A549 (cell line): ENCODE measurements at regions not wholly inside any gene's neighbourhood (a gene's known extent, or its start where the extent isn't known, plus 50 kb on each side); places are given as distances from the start of the nearest gene placed in this dataset.

Source experiments
- ATAC-seq, 2 experiments: fragments of 200-7000 bp in 1 of 2; fragments of >200 bp in 1 of 2; cut with Nextera tagmentation in 1 of 2; cut with Tn5 transposase in 1 of 2; 3 replicates each; pipeline versions ENCODE4 v1.8.0 to v1.9.1; 2018 to 2020; ENCODE audit warnings: mild to moderate bottlenecking in 1 of 2, moderate library complexity in 1 of 2
- CTCF ChIA-PET: fragments of 300-600 bp; sonication (Branson Sonifier 250); formaldehyde crosslinking; extraction: SDS; loops from one replicate; lab custom pipeline; 2021; ENCODE audit warnings: antibody characterized with exemption, inconsistent platforms; lab: Yijun Ruan, JAX
- POLR2A ChIA-PET: fragments of 350-600 bp; formaldehyde crosslinking; extraction: SDS; loops from one replicate; lab custom pipeline; 2021; ENCODE audit warnings: antibody characterized with exemption, inconsistent platforms; lab: Yijun Ruan, JAX
- DNase-seq, 2 experiments: peaks; one replicate each; pipeline versions ENCODE4 v3.0.0 to v3.0.0-alpha.2; 2011 to 2016; ENCODE audit warnings: low read depth in 1 of 2, low spot score in 1 of 2
- FAIRE-seq: peaks from 2 replicates; lab custom pipeline; 2011; peaks lifted over from hg19 to GRCh38; lab: Jason Lieb, UNC
- H3K27ac ChIP-seq, 2 experiments: fragments of >200 bp; sonication (Bioruptor Twin); formaldehyde crosslinking; 3 replicates each; pipeline ENCODE4 v1.5.1; 2016 to 2017
- H3K4me1 ChIP-seq: fragments of >200 bp; sonication (Bioruptor Twin); formaldehyde crosslinking; 3 replicates; pipeline ENCODE4 v1.6.1; 2016
- H3K4me2 ChIP-seq: fragments of >200 bp; sonication (Bioruptor Twin); formaldehyde crosslinking; 3 replicates; pipeline ENCODE4 v1.6.1; 2016
- H3K4me3 ChIP-seq: fragments of >200 bp; sonication (Bioruptor Twin); formaldehyde crosslinking; 3 replicates; pipeline ENCODE4 v1.5.1; 2016
- H3K9me3 ChIP-seq: fragments of >200 bp; sonication (Bioruptor Twin); formaldehyde crosslinking; 3 replicates; pipeline ENCODE4 v1.6.1; 2016
- CBX2 ChIP-seq: fragments of 200-600 bp; sonication (generic); IDR thresholded peaks from 2 replicates; pipeline ENCODE4 v1.6.1; 2016; ENCODE audit warnings: low read depth, mild to moderate bottlenecking, borderline replicate concordance
- CHD2 ChIP-seq: fragments of 150-350 bp; IDR thresholded peaks from 2 replicates; pipeline ENCODE4 v1.6.1; 2014; ENCODE audit warnings: low read length; ENCODE audit not compliant: partially characterized antibody
- FOSL2 ChIP-seq, 2 experiments: fragments of 450-650 bp in 1 of 2; fragments of >200 bp in 1 of 2; sonication (Bioruptor Twin) in 1 of 2; formaldehyde crosslinking; IDR thresholded peaks; 2 replicates each; pipeline versions ENCODE4 v1.5.0 to v1.6.1; 2016 to 2020; ENCODE audit warnings: mild to moderate bottlenecking in 1 of 2, moderate library complexity in 1 of 2
- FOXS1 ChIP-seq: fragments of 250-450 bp; sonication (Bioruptor Pico); IDR thresholded peaks from 2 replicates; pipeline ENCODE4 v1.5.0; 2020; ENCODE audit warnings: mild to moderate bottlenecking, moderate library complexity
- HDAC2 ChIP-seq: fragments of 200-600 bp; sonication (generic); IDR thresholded peaks from 2 replicates; pipeline ENCODE4 v1.6.1; 2016
- HEYL ChIP-seq: fragments of 250-450 bp; sonication (Bioruptor Pico); IDR thresholded peaks from 2 replicates; pipeline ENCODE4 v1.8.0; 2021; ENCODE audit warnings: mild to moderate bottlenecking, moderate library complexity
- HOXB5 ChIP-seq: fragments of 250-450 bp; sonication (Bioruptor Pico); IDR thresholded peaks from 2 replicates; pipeline ENCODE4 v1.5.0; 2020; ENCODE audit warnings: mild to moderate bottlenecking, moderate library complexity
- JUNB ChIP-seq: fragments of >200 bp; sonication (Bioruptor Twin); formaldehyde crosslinking; IDR thresholded peaks from 2 replicates; pipeline ENCODE4 v1.6.1; 2016
- KDM5A ChIP-seq: fragments of 200-600 bp; sonication (generic); IDR thresholded peaks from 2 replicates; pipeline ENCODE4 v1.6.1; 2016; ENCODE audit warnings: antibody characterized with exemption, mild to moderate bottlenecking
- MAFK ChIP-seq: fragments of 450-650 bp; IDR thresholded peaks from 2 replicates; pipeline ENCODE4 v1.6.1; 2014; ENCODE audit not compliant: partially characterized antibody
- MYC ChIP-seq: IDR thresholded peaks from 2 replicates; pipeline ENCODE4 v1.6.1; 2012; ENCODE audit warnings: mild to moderate bottlenecking, inconsistent platforms, low read length, improper control_type of control experiment, borderline replicate concordance
- RARB ChIP-seq: fragments of 250-450 bp; sonication (Bioruptor Pico); IDR thresholded peaks from 2 replicates; pipeline ENCODE4 v1.8.0; 2021; ENCODE audit warnings: mild to moderate bottlenecking, moderate library complexity
- SMC3 ChIP-seq: fragments of >200 bp; sonication (Bioruptor Twin); formaldehyde crosslinking; IDR thresholded peaks from 3 replicates; pipeline ENCODE4 v1.6.1; 2018; ENCODE audit warnings: inconsistent platforms
- ZC3H11A ChIP-seq: fragments of 450-650 bp; IDR thresholded peaks from 2 replicates; pipeline ENCODE4 v1.6.1; 2014; ENCODE audit warnings: antibody characterized with exemption, mild to moderate bottlenecking
- ZNF302 ChIP-seq: fragments of 250-450 bp; sonication (Bioruptor Pico); IDR thresholded peaks from 2 replicates; pipeline ENCODE4 v1.9.0; 2021; ENCODE audit warnings: inconsistent platforms, mild to moderate bottlenecking, moderate library complexity
- ZSCAN20 ChIP-seq: fragments of 250-450 bp; sonication (Bioruptor Pico); IDR thresholded peaks from 2 replicates; pipeline ENCODE4 v1.8.0; 2022; ENCODE audit warnings: mild to moderate bottlenecking, moderate library complexity
- WGBS: methylation state at CpG from one replicate; pipeline ENCODE4 v1.1.6; 2017; ENCODE audit errors: missing lambda C conversion rate; 5-methylcytosine and 5-hydroxymethylcytosine counted together
- TF ChIP-seq, protein P1 (sequence below): fragments of >200 bp; sonication (Bioruptor Twin); formaldehyde crosslinking; IDR thresholded peaks from 3 replicates; pipeline ENCODE4 v1.6.1; 2016
- TF ChIP-seq, protein P2 (sequence below): fragments of >200 bp; sonication (Bioruptor Twin); formaldehyde crosslinking; IDR thresholded peaks from 3 replicates; pipeline ENCODE4 v1.5.1; 2016
- TF ChIP-seq, protein P3 (sequence below): fragments of 250-450 bp; sonication (Bioruptor Pico); IDR thresholded peaks from 2 replicates; pipeline ENCODE4 v1.5.0; 2020; ENCODE audit warnings: low read depth, mild to moderate bottlenecking, moderate library complexity
- TF ChIP-seq, protein P4 (sequence below): fragments of >200 bp; sonication (Bioruptor Twin); formaldehyde crosslinking; IDR thresholded peaks from 2 replicates; pipeline ENCODE4 v1.6.1; 2016

DNA sequence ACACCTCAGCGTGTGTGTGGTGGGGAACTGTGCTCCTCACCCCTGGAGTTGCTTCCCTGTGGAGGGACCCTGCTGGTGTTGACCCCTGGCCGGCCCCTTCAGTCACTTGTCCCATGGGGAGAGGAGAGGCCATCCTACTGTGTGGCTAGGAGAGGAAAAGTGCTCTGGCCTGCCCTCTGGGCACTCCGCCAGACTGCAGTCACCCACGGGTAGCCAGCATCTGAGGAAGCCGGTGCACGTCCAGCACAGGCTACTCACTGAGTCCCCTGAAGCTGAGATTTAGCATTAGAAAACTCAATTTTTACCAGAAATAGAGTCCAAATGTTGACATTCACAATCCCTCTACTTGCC lies 211.5 kb upstream of the RAB6C start:
- DNase-seq (no peak), ATAC-seq (no peak), FAIRE-seq (no peak)
- Histone ChIP-seq H3K9me3 (no peaks in the 10 kb centered on the region), H3K4me1 (no peaks in the 10 kb centered on the region), H3K4me3 (no peak overlapping the region), H3K27ac (no peak overlapping the region), H3K4me2 (no peak overlapping the region)
- POLR2A ChIA-PET: no interaction called here
- CTCF ChIA-PET: interaction anchor here (1.5 kb wide), 1 partner anchor 82 kb away, joined by 3 read pairs; no protein-coding TSS in a partner anchor
- WGBS: 11% methylated on average over 6 of the region's 6 CpGs
- TF ChIP-seq JUNB (no peak), ZC3H11A (no peak), HDAC2 (no peak), MYC (no peak), FOXS1 (CRISPR knock-in tag) (no peak), HOXB5 (CRISPR knock-in tag) (no peak), ZSCAN20 (no peak)
- TF ChIP-seq, protein P1, sequence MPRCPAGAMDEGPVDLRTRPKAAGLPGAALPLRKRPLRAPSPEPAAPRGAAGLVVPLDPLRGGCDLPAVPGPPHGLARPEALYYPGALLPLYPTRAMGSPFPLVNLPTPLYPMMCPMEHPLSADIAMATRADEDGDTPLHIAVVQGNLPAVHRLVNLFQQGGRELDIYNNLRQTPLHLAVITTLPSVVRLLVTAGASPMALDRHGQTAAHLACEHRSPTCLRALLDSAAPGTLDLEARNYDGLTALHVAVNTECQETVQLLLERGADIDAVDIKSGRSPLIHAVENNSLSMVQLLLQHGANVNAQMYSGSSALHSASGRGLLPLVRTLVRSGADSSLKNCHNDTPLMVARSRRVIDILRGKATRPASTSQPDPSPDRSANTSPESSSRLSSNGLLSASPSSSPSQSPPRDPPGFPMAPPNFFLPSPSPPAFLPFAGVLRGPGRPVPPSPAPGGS: no peak
- TF ChIP-seq, protein P2, sequence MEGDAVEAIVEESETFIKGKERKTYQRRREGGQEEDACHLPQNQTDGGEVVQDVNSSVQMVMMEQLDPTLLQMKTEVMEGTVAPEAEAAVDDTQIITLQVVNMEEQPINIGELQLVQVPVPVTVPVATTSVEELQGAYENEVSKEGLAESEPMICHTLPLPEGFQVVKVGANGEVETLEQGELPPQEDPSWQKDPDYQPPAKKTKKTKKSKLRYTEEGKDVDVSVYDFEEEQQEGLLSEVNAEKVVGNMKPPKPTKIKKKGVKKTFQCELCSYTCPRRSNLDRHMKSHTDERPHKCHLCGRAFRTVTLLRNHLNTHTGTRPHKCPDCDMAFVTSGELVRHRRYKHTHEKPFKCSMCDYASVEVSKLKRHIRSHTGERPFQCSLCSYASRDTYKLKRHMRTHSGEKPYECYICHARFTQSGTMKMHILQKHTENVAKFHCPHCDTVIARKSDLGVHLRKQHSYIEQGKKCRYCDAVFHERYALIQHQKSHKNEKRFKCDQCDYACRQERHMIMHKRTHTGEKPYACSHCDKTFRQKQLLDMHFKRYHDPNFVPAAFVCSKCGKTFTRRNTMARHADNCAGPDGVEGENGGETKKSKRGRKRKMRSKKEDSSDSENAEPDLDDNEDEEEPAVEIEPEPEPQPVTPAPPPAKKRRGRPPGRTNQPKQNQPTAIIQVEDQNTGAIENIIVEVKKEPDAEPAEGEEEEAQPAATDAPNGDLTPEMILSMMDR: no peak

DNA sequence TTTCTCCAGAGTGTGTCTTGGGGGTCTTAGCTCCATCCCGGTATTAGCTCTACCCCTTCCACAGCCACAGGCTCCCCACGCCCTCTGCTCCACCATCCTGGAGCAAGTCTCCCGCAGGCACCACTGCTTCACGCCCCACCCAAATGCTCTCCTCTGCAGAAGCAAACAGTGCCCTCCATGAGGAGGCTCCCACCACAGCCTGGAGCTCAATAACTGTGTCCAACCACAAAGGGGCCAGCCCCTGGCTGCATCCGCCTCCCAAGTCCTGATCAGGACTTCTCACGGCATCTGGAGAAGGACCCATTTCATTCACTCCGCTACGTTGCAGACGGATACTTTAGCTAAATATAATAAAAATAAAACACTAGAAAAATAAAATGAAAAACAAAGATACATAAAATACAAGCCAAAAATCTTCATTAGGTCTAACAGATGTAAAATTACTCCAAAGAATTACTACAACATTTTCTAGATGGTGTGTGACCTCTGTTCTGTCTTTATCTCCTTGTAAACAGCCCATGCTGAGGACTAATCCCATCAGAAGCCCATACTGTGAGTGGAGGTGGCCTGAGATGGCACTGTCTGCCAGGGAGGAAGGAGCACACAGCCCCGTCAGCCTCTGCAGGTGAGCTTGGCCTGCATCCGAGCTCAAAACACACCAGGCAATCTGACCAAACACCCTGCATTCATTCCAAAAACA lies 210.8 kb upstream of the RAB6C start:
- DNase-seq: no peak

More for the DNA sequence above, 210.8 kb upstream of the RAB6C start:
- Histone ChIP-seq H3K27ac (no peak overlapping the region), H3K9me3 (no peaks in the 10 kb centered on the region), H3K4me2 (no peak overlapping the region), H3K4me1 (no peaks in the 10 kb centered on the region), H3K4me3 (no peak overlapping the region)
- ATAC-seq (no peak), FAIRE-seq (no peak)
- ChIA-PET CTCF (interaction anchor here (1.5 kb wide), 1 partner anchor 82 kb away, joined by 3 read pairs; no protein-coding TSS in a partner anchor), POLR2A (no interaction called here)
- 45% methylated on average over 11 of the region's 11 CpGs for WGBS
- TF ChIP-seq, protein P3, sequence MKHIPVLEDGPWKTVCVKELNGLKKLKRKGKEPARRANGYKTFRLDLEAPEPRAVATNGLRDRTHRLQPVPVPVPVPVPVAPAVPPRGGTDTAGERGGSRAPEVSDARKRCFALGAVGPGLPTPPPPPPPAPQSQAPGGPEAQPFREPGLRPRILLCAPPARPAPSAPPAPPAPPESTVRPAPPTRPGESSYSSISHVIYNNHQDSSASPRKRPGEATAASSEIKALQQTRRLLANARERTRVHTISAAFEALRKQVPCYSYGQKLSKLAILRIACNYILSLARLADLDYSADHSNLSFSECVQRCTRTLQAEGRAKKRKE (CRISPR knock-in tag): no peak
- TF ChIP-seq CHD2: no peak
- no peak for TF ChIP-seq CBX2
- TF ChIP-seq SMC3: no peak
- TF ChIP-seq, protein P4, sequence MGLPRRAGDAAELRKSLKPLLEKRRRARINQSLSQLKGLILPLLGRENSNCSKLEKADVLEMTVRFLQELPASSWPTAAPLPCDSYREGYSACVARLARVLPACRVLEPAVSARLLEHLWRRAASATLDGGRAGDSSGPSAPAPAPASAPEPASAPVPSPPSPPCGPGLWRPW: no peak
- no peak for TF ChIP-seq HEYL (CRISPR knock-in tag)
- TF ChIP-seq ZNF302 (CRISPR knock-in tag): no peak
- TF ChIP-seq MAFK: no peak
- no peak for TF ChIP-seq FOSL2 (IDR thresholded peaks at IDR 0.05)
- no peak for TF ChIP-seq FOSL2 (CRISPR knock-in tag; IDR thresholded peaks at IDR 0.05)
- no peak for TF ChIP-seq RARB
- TF ChIP-seq, protein P2: no peak
- no peak for TF ChIP-seq KDM5A
